ENCODE measurements at regions not wholly inside any gene's neighbourhood (a gene's known extent, or its start where the extent isn't known, plus 50 kb on each side); places are given as distances from the start of the nearest gene placed in this dataset.

- no peak overlapping the region for H3K4me3 ChIP-seq (ENCODE audit: low read depth, low read length)
- no peak for TF ChIP-seq CTCF (IDR thresholded peaks at IDR 0.05; ENCODE audit: low read depth, low read length, missing control alignments)
- no peak for DNase-seq (ENCODE audit: low read depth)
These were observed 225.5 kb downstream of the BMP2 start for GRCh38 chr20:6993011-6993410.

- DNase-seq (ENCODE audit: low read depth), result no peak
- no peak overlapping the region for H3K4me3 ChIP-seq (ENCODE audit: low read depth, low read length)
- no peak for TF ChIP-seq CTCF (IDR thresholded peaks at IDR 0.05; ENCODE audit: low read depth, low read length, missing control alignments)
These were observed 226.0 kb downstream of the BMP2 start for GRCh38 chr20:6993511-6993910.

GRCh38 chr20:6994452-6994851 lies 227.0 kb downstream of the BMP2 start:
- TF ChIP-seq CTCF (IDR thresholded peaks at IDR 0.05; ENCODE audit: low read depth, low read length, missing control alignments), result no peak
- no peak overlapping the region for H3K4me3 ChIP-seq (ENCODE audit: low read depth, low read length)
- DNase-seq (ENCODE audit: low read depth), result no peak

- no peak overlapping the region for H3K4me3 ChIP-seq (ENCODE audit: low read depth, low read length)
- TF ChIP-seq CTCF (IDR thresholded peaks at IDR 0.05; ENCODE audit: low read depth, low read length, missing control alignments), result no peak
- no peak for DNase-seq (ENCODE audit: low read depth)
These were observed 231.4 kb downstream of the BMP2 start for GRCh38 chr20:6998909-6999308.

- no peak for DNase-seq (ENCODE audit: low read depth)
- no peak overlapping the region for H3K4me3 ChIP-seq (ENCODE audit: low read depth, low read length)
- TF ChIP-seq CTCF (IDR thresholded peaks at IDR 0.05; ENCODE audit: low read depth, low read length, missing control alignments), result no peak
These were observed 231.9 kb downstream of the BMP2 start for GRCh38 chr20:6999381-6999780.

- no peak for TF ChIP-seq CTCF (IDR thresholded peaks at IDR 0.05; ENCODE audit: low read depth, low read length, missing control alignments)
- DNase-seq (ENCODE audit: low read depth), result no peak
- H3K4me3 ChIP-seq (ENCODE audit: low read depth, low read length), result no peak overlapping the region
These were observed 236.1 kb downstream of the BMP2 start for GRCh38 chr20:7003598-7003997.

GRCh38 chr20:7004801-7005200 lies 237.3 kb downstream of the BMP2 start:
- DNase-seq (ENCODE audit: low read depth), result no peak
- H3K4me3 ChIP-seq (ENCODE audit: low read depth, low read length), result no peak overlapping the region
- TF ChIP-seq CTCF (IDR thresholded peaks at IDR 0.05; ENCODE audit: low read depth, low read length, missing control alignments), result no peak
